ENCODE measurements at regions not wholly inside any gene's neighbourhood (a gene's known extent, or its start where the extent isn't known, plus 50 kb on each side); places are given as distances from the start of the nearest gene placed in this dataset.

GRCh38 chr5:122723606-122724352 lies 51.1 kb upstream of the SNX2 start:
- DNase-seq, result no peak

Data from NCI-H2029 treated with DMSO at 0.1 percent for 48 hours (cell line).